ENCODE measurements at regions not wholly inside any gene's neighbourhood (a gene's known extent, or its start where the extent isn't known, plus 50 kb on each side); places are given as distances from the start of the nearest gene placed in this dataset.

DNA sequence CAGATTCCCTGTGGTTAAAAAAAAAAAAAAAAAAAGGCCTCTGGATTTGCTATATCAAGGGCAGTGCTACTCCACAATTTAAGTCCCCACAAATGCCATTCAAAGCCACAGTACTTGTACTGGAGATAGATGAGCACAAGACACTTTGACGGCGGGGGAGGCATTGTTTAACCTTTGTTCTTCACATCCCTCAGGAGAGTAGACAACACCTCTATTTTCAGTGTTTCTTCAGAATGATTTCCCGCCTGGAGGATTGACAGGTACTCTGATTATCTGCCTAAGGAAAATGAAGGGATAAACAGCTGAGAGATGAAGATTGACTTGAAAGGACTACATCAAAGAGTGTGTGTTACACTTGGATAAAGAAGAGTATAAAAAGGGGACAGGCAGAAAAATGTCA is 58.7 kb downstream of the OTOL1 start:
- ChIA-PET CTCF (ENCODE audit: low intra/inter-chr PET ratio, low total read pairs) (no interaction called here), POLR2A (no interaction called here)
- no peaks in the 10 kb centered on the region for H4K20me1 ChIP-seq (ENCODE audit: insufficient read depth, low read length)
- FAIRE-seq = no peak
- no peak overlapping the region for H3K4me2 ChIP-seq (ENCODE audit: low read depth, low read length)
- 5% methylated on average over 3 of the region's 3 CpGs for WGBS (ENCODE audit: low lambda C conversion rate)
- H3K9ac ChIP-seq (ENCODE audit: insufficient read depth, low read depth, low read length) = no peak overlapping the region
- H3K36me3 ChIP-seq (replicated peaks in 1 of 2; ENCODE audit: control insufficient read depth in 1 of 2, insufficient read depth in 2 of 2, low read length in 2 of 2) = no peaks in the 10 kb centered on the region
- intact Hi-C loops (cut with micrococcal nuclease; ENCODE audit: unreplicated experiment) (no loop called here), in situ Hi-C loops (cut with HindIII; ENCODE audit: extremely low pct_ligation_motif_present, low pct_unique_long_range_greater_than_20kb) (loop anchor here (25.0 kb wide), 1 partner anchor 1932 kb away; no protein-coding TSS in a partner anchor)
- no peak for TF ChIP-seq NR2C2 (CRISPR knock-in tag; IDR thresholded peaks at IDR 0.05; ENCODE audit: borderline replicate concordance)
- TF ChIP-seq, protein P1, sequence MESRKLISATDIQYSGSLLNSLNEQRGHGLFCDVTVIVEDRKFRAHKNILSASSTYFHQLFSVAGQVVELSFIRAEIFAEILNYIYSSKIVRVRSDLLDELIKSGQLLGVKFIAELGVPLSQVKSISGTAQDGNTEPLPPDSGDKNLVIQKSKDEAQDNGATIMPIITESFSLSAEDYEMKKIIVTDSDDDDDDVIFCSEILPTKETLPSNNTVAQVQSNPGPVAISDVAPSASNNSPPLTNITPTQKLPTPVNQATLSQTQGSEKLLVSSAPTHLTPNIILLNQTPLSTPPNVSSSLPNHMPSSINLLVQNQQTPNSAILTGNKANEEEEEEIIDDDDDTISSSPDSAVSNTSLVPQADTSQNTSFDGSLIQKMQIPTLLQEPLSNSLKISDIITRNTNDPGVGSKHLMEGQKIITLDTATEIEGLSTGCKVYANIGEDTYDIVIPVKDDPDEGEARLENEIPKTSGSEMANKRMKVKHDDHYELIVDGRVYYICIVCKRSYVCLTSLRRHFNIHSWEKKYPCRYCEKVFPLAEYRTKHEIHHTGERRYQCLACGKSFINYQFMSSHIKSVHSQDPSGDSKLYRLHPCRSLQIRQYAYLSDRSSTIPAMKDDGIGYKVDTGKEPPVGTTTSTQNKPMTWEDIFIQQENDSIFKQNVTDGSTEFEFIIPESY (CRISPR knock-in tag; IDR thresholded peaks at IDR 0.05) = no peak
- no peak for TF ChIP-seq NR3C1 (CRISPR knock-in tag; IDR thresholded peaks at IDR 0.05)
- TF ChIP-seq, protein P2, sequence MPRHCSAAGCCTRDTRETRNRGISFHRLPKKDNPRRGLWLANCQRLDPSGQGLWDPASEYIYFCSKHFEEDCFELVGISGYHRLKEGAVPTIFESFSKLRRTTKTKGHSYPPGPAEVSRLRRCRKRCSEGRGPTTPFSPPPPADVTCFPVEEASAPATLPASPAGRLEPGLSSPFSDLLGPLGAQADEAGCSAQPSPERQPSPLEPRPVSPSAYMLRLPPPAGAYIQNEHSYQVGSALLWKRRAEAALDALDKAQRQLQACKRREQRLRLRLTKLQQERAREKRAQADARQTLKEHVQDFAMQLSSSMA (CRISPR knock-in tag; IDR thresholded peaks at IDR 0.05) = no peak
- TF ChIP-seq ATF1 (CRISPR knock-in tag; IDR thresholded peaks at IDR 0.05) = no peak
- no peak for TF ChIP-seq SOX13 (IDR thresholded peaks at IDR 0.05)
- TF ChIP-seq SOX13 (CRISPR knock-in tag; conservative IDR thresholded peaks at IDR 0.05 in 1 of 2, IDR thresholded peaks at IDR 0.05 in 1 of 2) = no peak
- TF ChIP-seq, protein P3, sequence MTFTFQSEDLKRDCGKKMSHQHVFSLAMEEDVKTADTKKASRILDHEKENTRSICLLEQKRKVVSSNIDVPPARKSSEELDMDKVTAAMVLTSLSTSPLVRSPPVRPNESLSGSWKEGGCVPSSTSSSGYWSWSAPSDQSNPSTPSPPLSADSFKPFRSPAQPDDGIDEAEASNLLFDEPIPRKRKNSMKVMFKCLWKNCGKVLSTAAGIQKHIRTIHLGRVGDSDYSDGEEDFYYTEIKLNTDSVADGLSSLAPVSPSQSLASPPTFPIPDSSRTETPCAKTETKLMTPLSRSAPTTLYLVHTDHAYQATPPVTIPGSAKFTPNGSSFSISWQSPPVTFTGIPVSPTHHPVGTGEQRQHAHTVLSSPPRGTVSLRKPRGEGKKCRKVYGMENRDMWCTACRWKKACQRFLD (CRISPR knock-in tag; IDR thresholded peaks at IDR 0.05; ENCODE audit: borderline replicate concordance) = no peak
- no peak for TF ChIP-seq ZNF292 (CRISPR knock-in tag; IDR thresholded peaks at IDR 0.05; ENCODE audit: borderline replicate concordance, low read depth)
- no peak for TF ChIP-seq ARHGAP35 (CRISPR knock-in tag; IDR thresholded peaks at IDR 0.05; ENCODE audit: borderline replicate concordance)
- BruUV-seq (replicated peaks) = no TSS peak
- H3K27ac ChIP-seq (ENCODE audit: extremely low read length, insufficient read depth, low read length) = no peak overlapping the region
- H3K4me3 ChIP-seq (replicated peaks in 1 of 3; ENCODE audit: insufficient read depth in 1 of 3, low read depth in 2 of 3, low read length in 3 of 3) = no peak overlapping the region
- H3K9me3 ChIP-seq (ENCODE audit: low read length) = no peaks in the 10 kb centered on the region
- ATAC-seq = no peak
- H3K4me1 ChIP-seq (ENCODE audit: insufficient read depth, low read length) = no peaks in the 10 kb centered on the region
- no peak overlapping the region for H2AFZ ChIP-seq (ENCODE audit: low read length)
- no peaks in the 10 kb centered on the region for H3K79me2 ChIP-seq (ENCODE audit: insufficient read depth, low read length)
- no peaks in the 10 kb centered on the region for H3K27me3 ChIP-seq (ENCODE audit: control insufficient read depth in 1 of 2, insufficient read depth in 2 of 2, low read length in 2 of 2)
- DNase-seq (ENCODE audit: low spot score) = no peak

Data from HepG2 (cell line).